HEK293T (cell line): ENCODE measurements at regions not wholly inside any gene's neighbourhood (a gene's known extent, or its start where the extent isn't known, plus 50 kb on each side); places are given as distances from the start of the nearest gene placed in this dataset.

Source experiments
- BHLHE40 ChIP-seq: fragments of 450-650 bp; IDR thresholded peaks from 2 replicates; pipeline ENCODE4 v1.6.1; 2016; ENCODE audit warnings: mild to moderate bottlenecking, moderate library complexity, borderline replicate concordance
- FOXK2 ChIP-seq: fragments of 450-650 bp; IDR thresholded peaks from 2 replicates; pipeline ENCODE4 v1.6.1; 2016; ENCODE audit warnings: mild to moderate bottlenecking
- NFRKB ChIP-seq: fragments of 450-650 bp; IDR thresholded peaks from 2 replicates; pipeline ENCODE4 v1.6.1; 2016; ENCODE audit warnings: mild to moderate bottlenecking, moderate library complexity
- SP1 ChIP-seq: fragments of 450-650 bp; IDR thresholded peaks from 2 replicates; pipeline ENCODE4 v1.6.1; 2017
- SUZ12 ChIP-seq: fragments of 450-650 bp; IDR thresholded peaks from 2 replicates; pipeline ENCODE4 v1.6.1; 2016; ENCODE audit warnings: mild to moderate bottlenecking
- ZNF384 ChIP-seq: fragments of 450-650 bp; IDR thresholded peaks from 2 replicates; pipeline ENCODE4 v1.6.1; 2016

DNA sequence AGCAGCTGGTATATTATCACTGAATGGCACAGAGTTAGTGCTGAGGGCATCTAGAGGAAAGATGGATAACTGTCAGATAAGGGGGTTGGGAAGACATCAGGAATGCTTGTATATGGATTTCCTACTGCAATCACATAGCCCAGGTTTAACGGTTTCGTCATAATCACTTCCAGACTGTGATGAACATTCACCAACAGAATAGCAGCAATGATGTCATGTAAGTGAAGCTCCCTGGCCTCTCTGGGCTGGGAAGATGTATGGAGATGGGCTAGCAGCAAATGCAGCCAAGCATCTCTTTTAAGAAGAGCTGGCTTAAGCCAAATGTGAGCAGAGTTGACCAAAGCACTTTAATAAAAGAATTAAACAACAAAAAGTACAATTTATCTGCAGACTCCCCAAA is 714.6 kb downstream of the GALC start:
- no peak for TF ChIP-seq FOXK2
- TF ChIP-seq BHLHE40: no peak
- TF ChIP-seq NFRKB: no peak
- no peak for TF ChIP-seq ZNF384
- no peak for TF ChIP-seq SP1
- TF ChIP-seq SUZ12: no peak
